Bronchial epithelial cell (primary cell): ENCODE measurements at regions not wholly inside any gene's neighbourhood (a gene's known extent, or its start where the extent isn't known, plus 50 kb on each side); places are given as distances from the start of the nearest gene placed in this dataset.

Experiments used
- DNase-seq: peaks from one replicate; pipeline ENCODE4 v3.0.0-alpha.2; 2010; ENCODE audit warnings: low read depth
- FAIRE-seq: peaks from 2 replicates; lab custom pipeline; 2011; peaks lifted over from hg19 to GRCh38; lab: Jason Lieb, UNC
- H3K27me3 ChIP-seq: 2 replicates; pipeline ENCODE4 v1.5.1; 2011; ENCODE audit warnings: low read length; ENCODE audit not compliant: control insufficient read depth, insufficient read depth
- H3K36me3 ChIP-seq: 2 replicates; pipeline ENCODE4 v1.5.1; 2011; ENCODE audit warnings: low read length; ENCODE audit not compliant: control insufficient read depth, insufficient read depth
- H3K4me3 ChIP-seq: 2 replicates; pipeline ENCODE4 v1.5.1; 2011; ENCODE audit warnings: mild to moderate bottlenecking, low read depth, low read length, control low read depth
- TF ChIP-seq, protein P1 (sequence below): IDR thresholded peaks from 2 replicates; pipeline ENCODE4 v1.5.1; 2011; ENCODE audit warnings: mild to moderate bottlenecking, moderate library complexity, low read length, control low read depth, inconsistent platforms; ENCODE audit not compliant: insufficient read depth, severe bottlenecking

DNA sequence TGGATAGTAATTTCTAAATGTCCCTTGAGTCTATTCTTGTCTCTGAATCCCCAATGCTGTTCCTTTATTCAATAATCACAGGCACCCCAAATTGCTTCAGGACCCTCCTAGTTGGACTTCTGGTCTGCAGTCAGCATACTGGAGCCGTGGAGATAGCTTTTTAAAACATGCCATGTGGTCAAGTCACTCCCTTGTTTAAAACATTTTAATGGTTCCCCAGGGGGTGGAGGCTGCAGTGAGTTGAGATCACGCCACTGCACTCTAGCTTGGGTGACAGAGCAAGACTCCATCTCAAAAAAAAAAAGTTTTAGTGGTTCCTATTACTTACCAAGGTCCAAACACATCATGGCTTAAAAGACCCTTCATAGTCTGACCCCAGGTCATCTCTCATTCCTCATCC lies 220.3 kb downstream of the ADAMTS15 start:
- TF ChIP-seq, protein P1, sequence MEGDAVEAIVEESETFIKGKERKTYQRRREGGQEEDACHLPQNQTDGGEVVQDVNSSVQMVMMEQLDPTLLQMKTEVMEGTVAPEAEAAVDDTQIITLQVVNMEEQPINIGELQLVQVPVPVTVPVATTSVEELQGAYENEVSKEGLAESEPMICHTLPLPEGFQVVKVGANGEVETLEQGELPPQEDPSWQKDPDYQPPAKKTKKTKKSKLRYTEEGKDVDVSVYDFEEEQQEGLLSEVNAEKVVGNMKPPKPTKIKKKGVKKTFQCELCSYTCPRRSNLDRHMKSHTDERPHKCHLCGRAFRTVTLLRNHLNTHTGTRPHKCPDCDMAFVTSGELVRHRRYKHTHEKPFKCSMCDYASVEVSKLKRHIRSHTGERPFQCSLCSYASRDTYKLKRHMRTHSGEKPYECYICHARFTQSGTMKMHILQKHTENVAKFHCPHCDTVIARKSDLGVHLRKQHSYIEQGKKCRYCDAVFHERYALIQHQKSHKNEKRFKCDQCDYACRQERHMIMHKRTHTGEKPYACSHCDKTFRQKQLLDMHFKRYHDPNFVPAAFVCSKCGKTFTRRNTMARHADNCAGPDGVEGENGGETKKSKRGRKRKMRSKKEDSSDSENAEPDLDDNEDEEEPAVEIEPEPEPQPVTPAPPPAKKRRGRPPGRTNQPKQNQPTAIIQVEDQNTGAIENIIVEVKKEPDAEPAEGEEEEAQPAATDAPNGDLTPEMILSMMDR, result no peak
- Histone ChIP-seq H3K27me3 (no peaks in the 10 kb centered on the region), H3K36me3 (no peaks in the 10 kb centered on the region), H3K4me3 (no peak overlapping the region)
- DNase-seq, result no peak
- FAIRE-seq, result no peak

DNA sequence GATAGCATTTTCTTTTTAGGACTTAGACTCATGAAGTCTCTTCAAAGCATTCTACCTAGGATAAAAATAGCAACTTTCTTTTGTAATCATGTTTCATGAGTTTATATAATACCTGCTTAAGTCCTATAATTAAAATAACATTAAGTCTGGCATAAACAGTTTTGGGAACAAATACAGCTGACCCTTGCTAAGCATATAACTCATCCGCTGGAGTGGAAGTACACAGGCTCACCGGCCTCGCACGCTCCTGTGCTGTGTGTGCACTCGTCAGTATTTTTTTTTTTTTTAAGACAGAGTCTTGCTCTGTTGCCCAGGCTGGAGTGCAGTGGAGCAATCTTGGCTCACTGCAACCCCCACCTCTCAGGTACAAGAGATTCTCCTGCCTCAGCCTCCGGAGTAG lies 221.8 kb downstream of the ADAMTS15 start:
- no peaks in the 10 kb centered on the region for H3K36me3 ChIP-seq
- TF ChIP-seq, protein P1, result no peak
- DNase-seq (no peak), FAIRE-seq (no peak)
- H3K4me3 ChIP-seq, result no peak overlapping the region
- H3K27me3 ChIP-seq, result no peaks in the 10 kb centered on the region

DNA sequence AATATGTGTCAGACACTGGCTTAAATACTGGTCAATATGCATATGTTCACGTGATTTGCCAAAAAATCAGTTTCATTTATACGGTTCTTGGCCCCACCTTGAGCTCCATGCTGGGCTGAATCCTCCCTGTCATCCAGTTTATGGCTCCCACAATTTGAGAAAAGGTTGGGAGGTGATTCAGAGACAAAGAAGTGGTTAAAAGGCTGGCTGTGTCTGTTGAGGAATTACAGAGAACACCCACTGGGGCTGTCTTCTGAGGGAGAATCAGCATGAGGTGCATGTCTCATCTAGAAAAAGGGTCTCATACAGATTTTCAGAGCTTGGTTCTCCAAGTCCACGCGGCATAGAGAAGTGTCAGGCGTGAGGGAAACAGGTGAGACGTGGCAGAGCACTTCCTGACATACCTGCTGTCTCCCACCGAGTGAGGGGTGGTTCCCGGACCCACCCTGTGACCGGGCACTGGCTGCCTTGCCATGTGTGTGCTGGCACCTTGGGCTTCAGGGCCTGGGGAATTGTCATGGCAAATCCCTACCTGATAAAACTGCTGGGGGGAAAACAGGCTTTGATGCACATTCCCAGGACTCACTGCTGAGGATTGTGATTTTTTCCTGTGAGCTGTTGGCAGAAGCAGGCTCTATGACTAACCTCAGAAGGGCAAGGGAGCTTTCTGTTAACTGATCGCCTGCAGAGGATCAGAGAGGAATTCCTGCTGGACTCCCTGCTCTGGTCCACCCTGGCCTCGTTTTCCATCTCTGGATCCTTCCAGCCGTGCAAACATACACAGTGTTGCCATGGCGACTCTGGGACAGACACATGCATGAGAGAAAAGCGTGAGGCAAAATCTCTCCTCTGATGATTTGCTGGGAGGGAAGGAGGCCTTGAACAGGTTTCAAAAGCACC lies 223.6 kb downstream of the ADAMTS15 start:
- TF ChIP-seq, protein P1, result no peak
- Histone ChIP-seq H3K4me3 (no peak overlapping the region), H3K27me3 (no peaks in the 10 kb centered on the region), H3K36me3 (no peaks in the 10 kb centered on the region)
- FAIRE-seq (no peak), DNase-seq (peak; percentile 62)

DNA sequence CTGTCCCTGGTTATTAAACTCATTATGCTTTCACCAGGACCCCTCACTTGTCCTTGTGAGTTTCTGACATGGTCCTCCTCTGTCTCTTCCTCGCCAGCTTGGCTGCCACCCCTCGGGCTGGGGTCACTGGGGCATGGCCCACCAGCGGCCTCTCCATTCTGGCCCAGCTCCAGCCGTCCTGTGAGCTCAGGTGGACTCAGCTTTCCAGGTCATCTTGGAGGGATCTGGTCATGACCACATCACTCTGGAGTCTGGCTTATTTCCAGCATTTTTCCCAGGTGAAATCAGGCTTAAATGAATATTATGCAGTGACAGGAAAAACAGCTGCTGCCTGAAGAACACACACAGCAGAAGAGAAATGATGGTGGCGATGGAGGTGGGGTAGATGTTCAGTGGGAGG lies 224.5 kb downstream of the ADAMTS15 start:
- peak; percentile 58 for DNase-seq
- TF ChIP-seq, protein P1, result no peak
- FAIRE-seq, result no peak

DNA sequence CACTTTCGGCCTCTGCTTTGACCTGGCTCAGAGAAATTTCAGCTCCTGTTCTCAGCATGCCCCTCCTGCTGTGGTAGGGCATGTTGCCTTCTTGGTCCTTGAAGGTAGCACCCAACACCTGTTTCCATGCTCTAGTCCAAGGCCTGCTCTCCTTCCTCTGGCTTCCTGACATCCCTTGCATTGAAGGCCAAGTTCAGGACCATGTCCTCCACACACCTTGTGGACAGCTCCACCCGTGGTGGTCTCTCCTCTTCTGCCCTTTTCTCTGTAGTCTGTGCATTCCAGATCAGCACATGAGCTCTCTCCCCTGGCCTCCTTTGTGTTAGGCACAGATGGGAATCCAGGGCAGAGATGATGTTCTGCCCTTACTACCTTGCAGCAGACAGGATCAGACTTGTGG lies 225.3 kb downstream of the ADAMTS15 start:
- DNase-seq (no peak), FAIRE-seq (no peak)
- TF ChIP-seq, protein P1, result no peak

More for the DNA sequence above, 224.5 kb downstream of the ADAMTS15 start:
- Histone ChIP-seq H3K27me3 (no peaks in the 10 kb centered on the region), H3K4me3 (no peak overlapping the region), H3K36me3 (no peaks in the 10 kb centered on the region)

More for the DNA sequence above, 225.3 kb downstream of the ADAMTS15 start:
- Histone ChIP-seq H3K36me3 (no peaks in the 10 kb centered on the region), H3K4me3 (no peak overlapping the region), H3K27me3 (no peaks in the 10 kb centered on the region)
